ENCODE measurements at regions not wholly inside any gene's neighbourhood (a gene's known extent, or its start where the extent isn't known, plus 50 kb on each side); places are given as distances from the start of the nearest gene placed in this dataset.

- DNase-seq (ENCODE audit: low read depth in 1 of 2, low spot score in 2 of 2) (no peak), FAIRE-seq (no peak)
- Histone ChIP-seq H3K4ac (replicated peaks; ENCODE audit: insufficient read length, low read depth, low read length) (no peak overlapping the region), H3K14ac (ENCODE audit: insufficient read length) (no peak overlapping the region), H3K36me3 (ENCODE audit: control insufficient read depth in 2 of 4, insufficient read depth in 4 of 4, low read length in 3 of 4) (no peaks in the 10 kb centered on the region), H4K20me1 (replicated peaks in 1 of 2; ENCODE audit: control insufficient read depth in 1 of 2, insufficient read depth in 2 of 2, low read length in 2 of 2) (no peaks in the 10 kb centered on the region), H3K4me3 (ENCODE audit: extremely low read depth in 1 of 4, insufficient read depth in 2 of 4, low read depth in 3 of 4, low read length in 4 of 4) (no peak overlapping the region), H3K27ac (ENCODE audit: low read depth, low read length) (no peak overlapping the region), H4K5ac (ENCODE audit: insufficient read length, low read depth, low read length) (no peak overlapping the region), H2AK5ac (ENCODE audit: low read depth, low read length) (no peak overlapping the region), H3K4me2 (ENCODE audit: insufficient read depth in 1 of 2, low read depth in 2 of 2, low read length in 2 of 2) (no peak overlapping the region), H2BK120ac (replicated peaks; ENCODE audit: low read depth, low read length) (no peak overlapping the region), H3K56ac (replicated peaks; ENCODE audit: insufficient read length, low read depth, low read length) (no peak overlapping the region), H2BK20ac (ENCODE audit: low read length) (no peak overlapping the region), H2BK5ac (ENCODE audit: low read depth, low read length) (no peak overlapping the region), H2BK12ac (ENCODE audit: low read depth, low read length) (no peak overlapping the region), H3K27me3 (replicated peaks in 1 of 4; ENCODE audit: control insufficient read depth in 3 of 4, extremely low read depth in 1 of 4, insufficient read depth in 3 of 4, low read length in 3 of 4) (no peaks in the 10 kb centered on the region), H3K9me3 (ENCODE audit: insufficient read depth in 2 of 2, low read depth in 1 of 2, low read length in 1 of 2) (no peaks in the 10 kb centered on the region), H4K91ac (replicated peaks; ENCODE audit: insufficient read length, low read length) (no peak overlapping the region), H3K23me2 (ENCODE audit: low read depth, low read length) (no peaks in the 10 kb centered on the region), H2AFZ (ENCODE audit: low read length) (no peak overlapping the region), H3K23ac (ENCODE audit: insufficient read length) (no peak overlapping the region), H2BK15ac (ENCODE audit: low read length) (no peak overlapping the region), H3K4me1 (replicated peaks in 1 of 4; ENCODE audit: control insufficient read depth in 3 of 4, insufficient read depth in 4 of 4, low read length in 3 of 4) (peaks cover 0 to 6% (median 4%) of the 10 kb centered on the region in 4 experiments; a peak in 2 of 7 replicates), H3K9ac (replicated peaks in 1 of 4; ENCODE audit: extremely low read depth in 1 of 4, low read depth in 3 of 4, low read length in 3 of 4) (no peak overlapping the region), H3K18ac (ENCODE audit: extremely low read depth, low read length) (no peak overlapping the region), H4K8ac (ENCODE audit: extremely low read depth, insufficient read depth, low read length) (no peak overlapping the region), H3K79me1 (ENCODE audit: low read depth, low read length) (no peaks in the 10 kb centered on the region), H3K79me2 (ENCODE audit: control insufficient read depth in 1 of 2, insufficient read depth in 2 of 2, low read length in 2 of 2) (no peaks in the 10 kb centered on the region)
- POLR2A ChIA-PET (ENCODE audit: partially characterized antibody), result interaction anchor here (1.6 kb wide), 1 partner anchor 186 kb away, joined by 4 read pairs; no protein-coding TSS in a partner anchor
- CTCF ChIA-PET (ENCODE audit: partially characterized antibody), result no interaction called here
- TF ChIP-seq MAFK (IDR thresholded peaks at IDR 0.05; ENCODE audit: low read depth, low read length) (no peak), BACH1 (IDR thresholded peaks at IDR 0.05; ENCODE audit: low read length) (no peak), FOSL1 (IDR thresholded peaks at IDR 0.05; ENCODE audit: insufficient read depth, low read depth, low read length) (no peak), POLR2A (IDR thresholded peaks at IDR 0.05; ENCODE audit: control extremely low read depth in 1 of 2, low read depth in 2 of 2, low read length in 2 of 2) (no peak), BCL11A (IDR thresholded peaks at IDR 0.05; ENCODE audit: low read depth in 2 of 2, low read length in 2 of 2) (no peak), ASH2L (IDR thresholded peaks at IDR 0.05; ENCODE audit: low read length) (no peak), GTF2F1 (IDR thresholded peaks at IDR 0.05; ENCODE audit: borderline replicate concordance, low read depth, low read length) (no peak), RAD21 (IDR thresholded peaks at IDR 0.05 in 1 of 2, conservative IDR thresholded peaks at IDR 0.05 in 1 of 2; ENCODE audit: low read depth in 2 of 2, low read length in 2 of 2) (no peak)
Observed at GRCh38 chr10:88047579-88047978, 184.2 kb downstream of the PTEN start.

All from H1 (cell line).